GM19467 (cell line): ENCODE measurements at regions not wholly inside any gene's neighbourhood (a gene's known extent, or its start where the extent isn't known, plus 50 kb on each side); places are given as distances from the start of the nearest gene placed in this dataset.
"Not testable (repeated sequence)": the region's sequence is repeated elsewhere in the genome, so short reads cannot be mapped to it uniquely, and the experiment has no call there.

Experiments used
- ATAC-seq: cut with Tn5 transposase; IDR thresholded peaks from one replicate; pipeline ENCODE4 v1.9.1; 2021; ENCODE audit warnings: mild to moderate bottlenecking, moderate library complexity; ENCODE audit not compliant: unreplicated experiment

DNA sequence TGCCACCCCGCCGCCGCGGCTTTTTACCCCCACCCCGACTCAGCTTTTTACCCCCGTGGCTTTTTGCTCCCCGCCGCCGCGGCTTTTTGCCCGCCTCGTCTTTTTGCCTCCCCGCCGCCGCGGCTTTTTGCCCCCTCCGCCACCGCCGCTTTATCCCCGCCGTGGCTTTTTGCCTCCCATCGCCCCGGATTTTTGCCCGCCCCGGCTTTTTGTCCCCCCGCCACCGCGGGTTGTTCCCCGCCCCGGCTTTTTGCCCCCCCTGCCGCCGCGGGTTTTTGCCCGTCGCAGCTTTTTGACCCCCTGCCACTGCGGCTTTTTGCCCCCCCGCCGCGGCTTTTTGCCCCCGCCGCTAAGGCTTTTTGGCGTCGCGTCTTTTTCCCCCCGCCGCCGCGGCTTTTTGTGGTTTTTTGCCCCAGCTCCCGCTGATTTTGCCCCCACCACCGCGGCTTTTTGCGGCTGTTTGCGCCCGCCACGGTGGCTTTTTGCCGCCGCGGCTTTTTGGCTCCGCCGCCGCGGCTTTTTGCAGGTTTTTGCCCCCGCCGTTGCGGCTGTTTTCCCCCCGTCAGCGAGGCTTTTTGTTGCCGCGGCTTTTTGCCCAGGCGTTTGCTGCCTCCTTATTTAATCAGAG, 597.2 kb downstream of the GOLGA6L6 start:
- no peak for ATAC-seq

DNA sequence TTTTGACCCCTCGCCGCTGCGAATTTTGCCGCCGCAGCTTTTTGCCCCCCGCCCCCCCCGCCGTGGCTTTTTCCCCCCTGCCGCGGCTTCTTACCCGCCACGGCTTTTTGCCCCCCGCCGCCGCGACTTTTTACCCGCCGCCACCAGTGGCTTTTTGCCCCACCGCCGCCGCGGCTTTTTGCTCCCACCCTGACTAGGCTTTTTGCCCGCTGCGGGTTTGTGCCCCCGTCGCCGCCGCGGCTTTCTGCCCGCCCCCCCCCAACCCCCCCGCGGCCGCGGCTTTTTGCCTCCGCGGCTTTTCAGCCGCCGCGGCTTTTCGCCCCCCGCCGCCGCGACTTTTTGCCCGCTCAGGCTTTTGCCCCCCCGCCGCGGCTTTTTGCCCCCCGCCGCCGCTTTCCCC, 598.1 kb downstream of the GOLGA6L6 start:
- ATAC-seq = no peak

DNA sequence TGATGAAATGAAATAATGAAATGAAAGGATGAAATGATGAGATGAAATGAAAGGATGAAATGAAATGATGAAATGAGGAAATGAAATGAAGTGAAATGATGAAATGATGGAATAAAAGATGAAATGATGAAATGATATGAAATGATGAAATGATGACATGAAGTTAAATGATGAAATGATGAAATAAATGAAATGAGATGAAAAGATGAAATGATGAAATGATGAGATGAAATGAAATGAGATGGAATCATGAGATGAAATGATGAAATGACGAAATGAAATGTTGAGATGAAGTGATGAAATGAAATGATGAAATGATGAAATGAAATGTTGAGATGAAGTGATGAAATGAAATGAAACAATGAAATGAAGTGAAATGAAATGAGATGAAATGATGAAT, 638.3 kb downstream of the GOLGA6L6 start:
- not testable (repeated sequence) for ATAC-seq

DNA sequence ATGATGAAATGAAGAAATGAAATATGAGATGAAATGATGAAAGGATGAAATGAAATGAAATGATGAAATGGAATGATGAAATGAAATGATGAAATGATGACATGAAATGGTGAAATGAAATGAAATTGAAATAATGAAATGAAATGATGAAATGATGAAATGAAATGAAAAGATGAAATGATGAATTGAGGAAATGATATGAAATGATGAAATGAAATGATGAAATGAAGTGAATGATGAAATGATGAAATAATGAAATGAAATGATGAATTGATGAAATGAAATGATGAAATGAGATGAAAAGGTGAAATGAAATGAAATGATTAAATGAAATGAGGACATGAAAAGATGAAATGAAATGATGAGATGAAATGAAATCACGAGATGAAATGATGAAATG, 639.2 kb downstream of the GOLGA6L6 start:
- ATAC-seq = not testable (repeated sequence)

DNA sequence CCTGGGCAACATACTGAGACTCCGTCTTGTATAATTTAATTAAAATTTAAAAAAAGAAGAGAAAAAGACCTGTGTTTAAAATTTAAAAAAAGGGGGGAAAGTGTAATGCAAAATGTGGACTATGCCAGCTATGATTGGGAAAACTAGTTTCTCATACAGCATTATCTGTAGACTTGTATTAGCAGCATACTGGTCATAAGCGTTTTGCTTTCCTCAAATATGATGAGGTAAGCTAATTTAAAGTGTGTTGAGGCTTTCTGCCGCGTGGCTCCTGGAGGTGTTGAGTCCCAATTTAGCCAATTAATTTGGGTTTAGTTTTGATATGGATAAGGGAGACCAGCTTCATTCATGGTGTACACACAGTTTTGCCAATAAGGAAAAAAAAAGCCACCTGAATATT, 640.2 kb downstream of the GOLGA6L6 start:
- not testable (repeated sequence) for ATAC-seq

DNA sequence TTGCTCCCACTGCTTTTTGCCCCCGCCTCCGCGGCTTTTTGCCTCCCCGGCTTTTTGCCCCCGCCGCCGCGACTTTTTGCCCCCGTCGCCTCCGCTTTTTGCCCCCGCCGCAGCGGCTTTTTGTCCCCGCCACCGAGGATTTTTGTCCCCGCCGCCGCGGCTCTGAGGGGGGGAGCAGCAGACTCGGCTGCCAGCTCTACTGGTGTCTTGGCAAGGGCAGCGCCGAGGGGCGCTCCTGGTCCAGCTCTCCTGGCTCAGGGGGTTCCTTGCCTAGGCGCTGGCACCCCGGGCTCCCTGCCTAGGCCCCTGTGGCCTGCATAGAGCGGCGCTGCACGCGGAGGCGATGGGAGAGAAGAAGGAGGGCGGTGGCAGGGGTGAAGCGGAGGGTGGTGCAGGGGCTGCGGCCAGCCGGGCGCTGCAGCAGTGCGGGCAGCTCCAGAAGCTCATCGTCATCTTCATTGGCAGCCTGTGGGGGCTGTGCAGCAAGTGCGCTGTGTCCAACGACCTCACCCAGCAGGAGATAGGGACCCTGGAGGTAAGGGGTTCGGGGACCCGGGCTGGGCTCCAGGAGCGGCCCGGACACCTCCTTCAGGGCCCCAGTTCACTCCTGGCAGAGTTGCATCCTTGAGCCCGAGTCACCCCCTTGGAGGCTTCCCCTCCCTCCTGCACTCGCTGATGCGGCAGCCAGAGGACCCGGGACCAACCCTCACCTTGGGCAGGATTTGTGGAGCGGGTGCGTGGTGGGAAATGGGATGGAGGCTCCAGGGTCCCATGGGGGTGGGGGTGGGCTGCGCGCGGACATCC, 642.4 kb downstream of the GOLGA6L6 start:
- no peak for ATAC-seq

DNA sequence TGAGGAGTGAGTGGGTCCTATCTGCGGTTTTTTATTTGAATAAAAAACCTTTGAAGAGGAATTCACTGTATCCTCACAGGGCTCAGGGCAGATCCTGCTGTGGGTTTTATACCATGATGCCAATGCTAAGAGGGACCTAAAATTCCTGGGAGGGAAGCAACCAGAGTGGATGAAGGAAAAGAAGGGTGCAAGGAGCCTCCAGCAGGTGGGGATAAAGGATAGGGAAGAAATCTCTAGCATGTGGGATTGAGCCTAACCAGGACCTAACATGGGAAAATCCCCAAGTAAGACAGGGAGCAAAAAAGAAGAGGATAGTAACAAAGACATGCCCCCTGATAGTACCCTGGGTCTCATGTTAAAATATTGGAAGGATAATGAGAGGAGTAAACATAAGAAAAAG, 652.8 kb downstream of the GOLGA6L6 start:
- not testable (repeated sequence) for ATAC-seq

DNA sequence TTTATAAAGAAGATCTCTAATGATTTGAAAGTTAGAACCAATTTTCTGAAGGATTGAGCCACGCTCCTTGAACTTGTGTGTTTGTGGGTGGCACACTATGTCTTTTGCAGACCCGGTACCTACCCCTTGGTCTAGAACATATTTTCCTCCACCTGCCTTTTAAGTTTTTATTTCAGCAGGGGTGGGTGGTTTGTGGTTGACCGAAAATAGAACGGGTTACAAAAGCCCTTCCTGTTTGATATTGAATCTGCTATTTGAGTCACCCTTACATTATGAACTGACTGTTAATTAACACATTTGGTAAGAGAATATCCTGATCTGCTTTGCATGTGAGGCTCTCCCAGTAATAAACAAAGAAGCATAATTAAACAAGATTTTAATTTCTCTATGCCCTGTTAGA, 697.5 kb downstream of the GOLGA6L6 start:
- ATAC-seq = not testable (repeated sequence)
